Tibial nerve (tissue), 4 donors: ENCODE measurements at regions not wholly inside any gene's neighbourhood (a gene's known extent, or its start where the extent isn't known, plus 50 kb on each side); places are given as distances from the start of the nearest gene placed in this dataset.
"Not testable (repeated sequence)": the region's sequence is repeated elsewhere in the genome, so short reads cannot be mapped to it uniquely, and the experiment has no call there.

Experiments
- DNase-seq, 2 donors: peaks; one replicate each; pipeline ENCODE4 v3.0.0-alpha.2; 2019; ENCODE audit warnings: low spot score in 2 of 2
- H3K27ac ChIP-seq, 4 donors: fragments of 200-600 bp; sonication (generic) in 3 of 4; one replicate each; pipeline ENCODE4 v1.5.1; 2017 to 2019; ENCODE audit warnings: mild to moderate bottlenecking in 1 of 4
- H3K27me3 ChIP-seq, 2 donors: fragments of 200-600 bp; sonication (generic) in 1 of 2; one replicate each; pipeline versions ENCODE4 v1.5.1 to v1.6.0; 2017 to 2019
- H3K36me3 ChIP-seq, 3 donors: fragments of 200-600 bp; sonication (generic); one replicate each; pipeline ENCODE4 v1.5.1; 2018 to 2019
- H3K4me1 ChIP-seq, 4 donors: fragments of 200-600 bp; sonication (generic) in 3 of 4; one replicate each; pipeline ENCODE4 v1.5.1; 2017 to 2019
- H3K4me3 ChIP-seq, 4 donors: fragments of 200-600 bp; sonication (generic) in 3 of 4; one replicate each; pipeline ENCODE4 v1.5.1; 2017 to 2019; ENCODE audit warnings: mild to moderate bottlenecking in 1 of 4, moderate library complexity in 1 of 4
- H3K9me3 ChIP-seq, 4 donors: fragments of 200-600 bp; sonication (generic) in 3 of 4; one replicate each; pipeline ENCODE4 v1.5.1; 2017 to 2019
- EP300 ChIP-seq, 2 donors: sonication (generic); formaldehyde crosslinking; IDR thresholded peaks; one replicate each; pipeline ENCODE4 v1.6.1; 2017; ENCODE audit warnings: antibody characterized with exemption in 2 of 2, mild to moderate bottlenecking in 1 of 2
- POLR2A ChIP-seq, 2 donors: fragments of 450-650 bp; IDR thresholded peaks; one replicate each; pipeline ENCODE4 v1.6.1; 2017; ENCODE audit warnings: antibody characterized with exemption in 2 of 2, mild to moderate bottlenecking in 2 of 2, moderate library complexity in 2 of 2
- WGBS, 2 donors: methylation state at CpG; one replicate each; pipeline ENCODE4 v1.1.5; 2018; 5-methylcytosine and 5-hydroxymethylcytosine counted together
- TF ChIP-seq, protein P1 (sequence below), 5 experiments: fragments of 200-600 bp in 3 of 5; fragments of 450-650 bp in 2 of 5; sonication (generic) in 3 of 5; IDR thresholded peaks; one replicate each; pipeline ENCODE4 v1.5.1; 2016 to 2019; ENCODE audit warnings: antibody characterized with exemption in 5 of 5, mild to moderate bottlenecking in 3 of 5, moderate library complexity in 2 of 5

DNA sequence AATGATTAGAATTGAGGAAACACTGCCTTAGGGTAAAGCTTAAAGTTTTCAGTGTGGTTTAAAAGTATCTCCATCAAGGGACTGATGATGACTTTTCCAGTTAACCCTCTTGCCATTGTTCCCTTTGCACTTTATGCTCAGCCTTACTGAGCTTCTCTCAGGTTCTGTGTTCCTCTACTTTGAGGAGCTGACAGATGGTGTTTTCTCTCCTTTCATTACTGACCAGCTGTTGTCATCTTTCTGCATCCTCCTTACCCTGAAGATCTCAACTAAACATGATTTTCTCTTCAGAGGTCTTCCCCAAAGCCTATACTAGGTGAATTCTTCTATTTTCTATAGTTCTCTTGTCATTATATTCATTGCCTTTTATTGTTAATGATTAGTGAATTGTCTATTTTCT, 475.6 kb upstream of the SYNCRIP start:
- Histone ChIP-seq H3K4me1 (no peaks in the 10 kb centered on the region), H3K9me3 (peaks cover 0 to 2% (median 0%) of the 10 kb centered on the region in 4 donors), H3K36me3 (no peaks in the 10 kb centered on the region), H3K27me3 (no peaks in the 10 kb centered on the region), H3K4me3 (no peak overlapping the region), H3K27ac (no peak overlapping the region)
- TF ChIP-seq, protein P1, sequence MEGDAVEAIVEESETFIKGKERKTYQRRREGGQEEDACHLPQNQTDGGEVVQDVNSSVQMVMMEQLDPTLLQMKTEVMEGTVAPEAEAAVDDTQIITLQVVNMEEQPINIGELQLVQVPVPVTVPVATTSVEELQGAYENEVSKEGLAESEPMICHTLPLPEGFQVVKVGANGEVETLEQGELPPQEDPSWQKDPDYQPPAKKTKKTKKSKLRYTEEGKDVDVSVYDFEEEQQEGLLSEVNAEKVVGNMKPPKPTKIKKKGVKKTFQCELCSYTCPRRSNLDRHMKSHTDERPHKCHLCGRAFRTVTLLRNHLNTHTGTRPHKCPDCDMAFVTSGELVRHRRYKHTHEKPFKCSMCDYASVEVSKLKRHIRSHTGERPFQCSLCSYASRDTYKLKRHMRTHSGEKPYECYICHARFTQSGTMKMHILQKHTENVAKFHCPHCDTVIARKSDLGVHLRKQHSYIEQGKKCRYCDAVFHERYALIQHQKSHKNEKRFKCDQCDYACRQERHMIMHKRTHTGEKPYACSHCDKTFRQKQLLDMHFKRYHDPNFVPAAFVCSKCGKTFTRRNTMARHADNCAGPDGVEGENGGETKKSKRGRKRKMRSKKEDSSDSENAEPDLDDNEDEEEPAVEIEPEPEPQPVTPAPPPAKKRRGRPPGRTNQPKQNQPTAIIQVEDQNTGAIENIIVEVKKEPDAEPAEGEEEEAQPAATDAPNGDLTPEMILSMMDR (IDR thresholded peaks at IDR 0.05): no peak
- TF ChIP-seq EP300 (IDR thresholded peaks at IDR 0.05): no peak
- no peak for TF ChIP-seq POLR2A (IDR thresholded peaks at IDR 0.05)
- DNase-seq: no peak

DNA sequence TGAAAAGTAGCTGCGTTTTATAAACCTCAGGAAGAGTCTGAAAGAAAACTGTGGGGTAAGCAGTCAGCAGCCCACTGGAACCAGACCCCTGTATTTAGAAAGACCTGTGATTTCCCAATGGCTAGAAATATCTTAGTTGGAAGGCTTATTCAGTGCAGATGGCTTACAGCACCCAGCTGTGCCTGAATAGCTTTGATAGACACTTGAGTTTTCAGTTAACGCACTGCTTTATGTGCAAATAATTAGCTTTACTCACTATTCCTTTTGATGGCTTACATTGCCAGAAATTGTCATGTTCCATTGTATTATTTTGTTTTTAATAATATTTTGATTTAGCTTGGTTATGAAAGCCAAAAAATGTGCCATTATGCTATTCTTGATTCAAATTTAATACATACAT, 465.3 kb upstream of the SYNCRIP start:
- WGBS, 2 donors: 65 to 84% methylated on average over 2 of the region's 2 CpGs
- H3K27ac ChIP-seq: no peak overlapping the region
- H3K9me3 ChIP-seq: peaks cover 0 to 25% (median 3%) of the 10 kb centered on the region in 4 donors
- no peaks in the 10 kb centered on the region for H3K27me3 ChIP-seq
- TF ChIP-seq, protein P1 (IDR thresholded peaks at IDR 0.05): no peak
- no peak for TF ChIP-seq EP300 (IDR thresholded peaks at IDR 0.05)
- TF ChIP-seq POLR2A (IDR thresholded peaks at IDR 0.05): no peak
- no peaks in the 10 kb centered on the region for H3K36me3 ChIP-seq
- no peak overlapping the region for H3K4me3 ChIP-seq
- no peak for DNase-seq
- no peaks in the 10 kb centered on the region for H3K4me1 ChIP-seq

DNA sequence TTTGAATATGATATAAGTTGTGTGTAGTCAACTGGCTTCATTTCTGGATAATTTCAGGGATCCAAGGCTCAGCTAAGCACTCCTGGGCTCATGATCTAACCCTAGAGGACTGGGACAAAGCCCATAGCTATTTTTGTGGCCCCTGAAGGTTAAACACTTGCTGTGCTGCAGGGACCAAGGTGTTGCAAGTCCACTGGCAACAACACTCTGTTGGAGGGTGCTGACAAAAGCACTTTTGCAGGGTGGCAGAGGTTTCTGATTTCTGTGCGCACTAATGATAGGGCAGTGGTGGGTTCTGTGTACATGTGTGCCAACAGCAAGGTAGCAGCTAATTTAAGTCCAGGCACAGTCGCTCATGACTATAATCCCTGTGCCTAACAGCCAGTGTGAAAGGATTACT, 445.3 kb upstream of the SYNCRIP start:
- DNase-seq: no peak
- Histone ChIP-seq H3K36me3 (no peaks in the 10 kb centered on the region), H3K27ac (no peak overlapping the region), H3K4me1 (no peaks in the 10 kb centered on the region), H3K4me3 (no peak overlapping the region), H3K9me3 (peaks cover 0 to 5% (median 0%) of the 10 kb centered on the region in 4 donors), H3K27me3 (no peaks in the 10 kb centered on the region)
- TF ChIP-seq, protein P1 (IDR thresholded peaks at IDR 0.05): no peak
- no peak for TF ChIP-seq EP300 (IDR thresholded peaks at IDR 0.05)
- TF ChIP-seq POLR2A (IDR thresholded peaks at IDR 0.05): no peak
- WGBS, 2 donors: 94 to 100% methylated on average over 2 of the region's 2 CpGs

DNA sequence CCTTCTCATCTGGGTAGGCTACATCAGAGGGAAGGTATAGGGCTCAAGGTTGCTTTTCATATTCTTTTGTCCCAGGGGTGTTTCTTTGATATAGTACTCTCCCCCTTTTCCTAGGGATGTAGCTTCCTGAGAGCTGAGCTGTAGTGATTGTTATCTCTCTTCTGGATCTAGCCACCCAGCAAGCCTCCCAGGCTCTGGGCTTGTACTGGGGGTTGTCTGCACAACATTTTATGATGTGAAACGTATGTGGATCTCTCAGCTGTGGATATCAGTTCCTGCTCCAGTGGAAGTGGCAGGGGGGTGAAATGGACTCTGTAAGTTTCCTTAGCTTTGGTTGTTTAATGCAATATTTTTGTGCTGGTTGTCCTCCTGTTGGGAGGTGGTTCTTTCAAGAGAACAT, 437.3 kb upstream of the SYNCRIP start:
- Histone ChIP-seq H3K9me3 (peaks cover 0 to 20% (median 0%) of the 10 kb centered on the region in 4 donors), H3K36me3 (no peaks in the 10 kb centered on the region), H3K4me3 (no peak overlapping the region), H3K27ac (no peak overlapping the region), H3K4me1 (no peaks in the 10 kb centered on the region), H3K27me3 (no peaks in the 10 kb centered on the region)
- WGBS, 2 donors: 39 to 60% methylated on average over 1 of the region's 1 CpG
- DNase-seq: no peak
- TF ChIP-seq EP300 (IDR thresholded peaks at IDR 0.05) (no peak), POLR2A (IDR thresholded peaks at IDR 0.05) (no peak)
- TF ChIP-seq, protein P1 (IDR thresholded peaks at IDR 0.05): no peak

DNA sequence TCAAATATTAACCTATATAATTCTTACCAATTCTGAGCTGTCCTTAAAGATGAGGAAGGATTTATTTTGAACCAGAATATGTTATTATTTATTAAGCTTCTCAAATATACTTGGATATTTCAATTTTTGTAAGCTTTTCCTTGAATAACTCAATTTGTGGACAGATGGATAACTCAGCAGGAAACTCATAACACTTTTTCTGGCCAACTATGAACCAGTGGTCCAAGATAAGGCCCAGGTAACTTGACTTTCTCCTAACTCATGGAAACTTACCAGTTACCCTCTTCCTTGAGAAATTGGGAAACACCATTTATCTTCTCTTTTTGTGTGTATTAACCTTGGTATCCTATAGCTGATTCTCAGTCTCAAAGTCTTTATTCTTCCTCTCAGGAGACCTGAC, 427.5 kb upstream of the SYNCRIP start:
- no peaks in the 10 kb centered on the region for H3K4me1 ChIP-seq
- H3K4me3 ChIP-seq: no peak overlapping the region
- no peak for DNase-seq
- TF ChIP-seq EP300 (IDR thresholded peaks at IDR 0.05) (no peak), POLR2A (IDR thresholded peaks at IDR 0.05) (no peak)
- TF ChIP-seq, protein P1 (IDR thresholded peaks at IDR 0.05): no peak
- H3K27ac ChIP-seq: no peak overlapping the region
- H3K9me3 ChIP-seq: peaks cover 0 to 7% (median 0%) of the 10 kb centered on the region in 4 donors
- H3K27me3 ChIP-seq: no peaks in the 10 kb centered on the region
- H3K36me3 ChIP-seq: no peaks in the 10 kb centered on the region

DNA sequence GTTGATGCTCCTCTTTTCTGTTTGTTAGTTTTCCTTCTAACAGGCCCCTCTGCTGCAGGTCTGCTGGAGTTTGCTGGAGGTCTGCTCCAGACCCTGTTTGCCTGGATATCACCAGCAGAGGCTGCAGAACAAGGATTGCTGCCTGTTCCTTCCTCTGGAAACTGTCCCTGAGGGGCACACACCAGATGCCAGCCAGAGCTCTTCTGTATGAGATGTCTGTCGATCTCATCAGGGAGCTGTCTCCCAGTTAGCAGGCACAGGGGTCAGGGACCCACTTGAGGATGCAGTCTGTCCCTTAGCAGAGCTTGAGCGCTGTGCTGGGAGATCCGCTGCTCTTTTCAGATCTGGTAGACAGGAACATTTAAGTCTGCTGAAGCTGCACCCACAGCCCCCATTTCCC, 422.3 kb upstream of the SYNCRIP start:
- H3K4me3 ChIP-seq, H3K27me3 ChIP-seq, H3K36me3 ChIP-seq, H3K9me3 ChIP-seq, H3K4me1 ChIP-seq, H3K27ac ChIP-seq, DNase-seq: not testable (repeated sequence)
- WGBS, 2 donors: 89 to 96% methylated on average over 3 of the region's 3 CpGs

DNA sequence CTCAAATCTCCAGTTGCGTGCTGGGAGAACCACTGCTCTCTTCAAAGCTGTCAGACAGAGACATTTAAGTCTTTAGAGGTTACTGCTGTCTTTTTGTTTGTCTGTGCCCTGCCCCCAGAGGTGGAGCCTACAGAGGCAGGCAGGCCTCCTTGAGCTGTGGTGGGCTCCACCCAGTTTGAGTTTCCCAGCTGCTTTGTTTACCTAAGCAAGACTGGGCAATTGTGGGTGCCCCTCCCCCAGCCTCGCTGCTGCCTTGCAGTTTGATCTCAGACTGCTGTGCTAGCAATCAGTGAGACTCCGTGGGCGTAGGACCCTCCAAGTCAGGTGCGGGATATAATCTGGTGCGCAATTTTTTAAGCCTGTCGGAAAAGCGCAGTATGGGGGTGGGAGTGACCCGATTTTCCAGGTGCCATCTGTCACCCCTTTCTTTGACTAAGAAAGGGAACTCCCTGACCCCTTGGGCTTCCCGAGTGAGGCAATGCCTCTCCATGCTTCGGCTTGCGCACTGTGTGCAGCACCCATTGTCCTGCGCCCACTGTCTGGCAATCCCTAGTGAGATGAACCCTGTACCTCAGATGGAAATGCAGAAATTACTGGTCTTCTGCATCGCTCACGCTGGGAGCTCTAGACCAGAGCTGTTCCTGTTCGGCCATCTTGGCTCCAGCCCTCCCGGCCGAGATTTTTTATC, 414.8 kb upstream of the SYNCRIP start:
- H3K36me3 ChIP-seq, DNase-seq: not testable (repeated sequence)
- WGBS, 2 donors: 84 to 87% methylated on average over 18 of the region's 18 CpGs

More for the DNA sequence above, 414.8 kb upstream of the SYNCRIP start:
- H3K4me3 ChIP-seq, H3K27me3 ChIP-seq, H3K27ac ChIP-seq, H3K4me1 ChIP-seq: not testable (repeated sequence)
- peaks cover 0 to 10% (median 0%) of the 10 kb centered on the region in 4 donors for H3K9me3 ChIP-seq
